ENCODE measurements at regions not wholly inside any gene's neighbourhood (a gene's known extent, or its start where the extent isn't known, plus 50 kb on each side); places are given as distances from the start of the nearest gene placed in this dataset.
A peak's percentile ranks its signal among the peaks of the same experiment; 100 is the strongest.

GRCh38 chr14:97077253-97077653, 280.1 kb downstream of the VRK1 start:
- Histone ChIP-seq H4K20me1 (ENCODE audit: insufficient read depth) (no peaks in the 10 kb centered on the region), H3K9ac (no peak overlapping the region), H3K9me2 (ENCODE audit: insufficient read depth) (no peaks in the 10 kb centered on the region), H3K9me3 (ENCODE audit: low read depth) (no peaks in the 10 kb centered on the region), H3K27ac (no peak overlapping the region), H3K36me3 (ENCODE audit: low read depth) (no peaks in the 10 kb centered on the region), H3K27me3 (replicated peaks; ENCODE audit: insufficient read depth) (no peaks in the 10 kb centered on the region), H3K4me1 (ENCODE audit: insufficient read depth) (no peaks in the 10 kb centered on the region), H3K79me2 (ENCODE audit: insufficient read depth) (no peaks in the 10 kb centered on the region), H3F3A (ENCODE audit: insufficient read depth) (no peaks in the 10 kb centered on the region), H3K4me2 (ENCODE audit: unreplicated experiment) (no peak overlapping the region), H2AFZ (no peak overlapping the region), H3K4me3 (no peak overlapping the region)
- 38 to 39% methylated on average over 8 of the region's 8 CpGs for WGBS, 2 experiments (ENCODE audit: low coverage in 1 of 2, low lambda C conversion rate in 2 of 2, missing lambda C conversion rate in 2 of 2)
- peak; percentile 19 for DNase-seq
- in situ Hi-C loops (cut with MboI): no loop called here
- TF ChIP-seq EZH2phosphoT487 (IDR thresholded peaks at IDR 0.05; ENCODE audit: insufficient read depth, low read depth): no peak
- TF ChIP-seq EZH2 (IDR thresholded peaks at IDR 0.05; ENCODE audit: insufficient read depth, poor library complexity, severe bottlenecking): no peak

- H3K9me3 ChIP-seq (ENCODE audit: low read depth): no peaks in the 10 kb centered on the region
- H3K9ac ChIP-seq: no peak overlapping the region
- TF ChIP-seq EZH2phosphoT487 (IDR thresholded peaks at IDR 0.05; ENCODE audit: insufficient read depth, low read depth) (no peak), EZH2 (IDR thresholded peaks at IDR 0.05; ENCODE audit: insufficient read depth, poor library complexity, severe bottlenecking) (no peak)
- no peak overlapping the region for H3K4me3 ChIP-seq
- H4K20me1 ChIP-seq (ENCODE audit: insufficient read depth): no peaks in the 10 kb centered on the region
- H3K9me2 ChIP-seq (ENCODE audit: insufficient read depth): no peaks in the 10 kb centered on the region
- no peaks in the 10 kb centered on the region for H3K79me2 ChIP-seq (ENCODE audit: insufficient read depth)
- no peaks in the 10 kb centered on the region for H3F3A ChIP-seq (ENCODE audit: insufficient read depth)
- in situ Hi-C loops (cut with MboI): no loop called here
- WGBS, 2 experiments (ENCODE audit: low coverage in 1 of 2, low lambda C conversion rate in 2 of 2, missing lambda C conversion rate in 2 of 2): 71 to 78% methylated on average over 4 of the region's 4 CpGs
- H3K4me1 ChIP-seq (ENCODE audit: insufficient read depth): no peaks in the 10 kb centered on the region
- DNase-seq: no peak
- no peaks in the 10 kb centered on the region for H3K36me3 ChIP-seq (ENCODE audit: low read depth)
- no peak overlapping the region for H3K27ac ChIP-seq
- no peak overlapping the region for H3K4me2 ChIP-seq (ENCODE audit: unreplicated experiment)
- H2AFZ ChIP-seq: no peak overlapping the region
- no peaks in the 10 kb centered on the region for H3K27me3 ChIP-seq (replicated peaks; ENCODE audit: insufficient read depth)
Measured at GRCh38 chr14:97077687-97078086, 280.5 kb downstream of the VRK1 start.

GRCh38 chr14:97080991-97081390, 283.8 kb downstream of the VRK1 start:
- TF ChIP-seq EZH2 (IDR thresholded peaks at IDR 0.05; ENCODE audit: insufficient read depth, poor library complexity, severe bottlenecking) (no peak), EZH2phosphoT487 (IDR thresholded peaks at IDR 0.05; ENCODE audit: insufficient read depth, low read depth) (no peak)
- DNase-seq: no peak
- no peaks in the 10 kb centered on the region for H3K9me3 ChIP-seq (ENCODE audit: low read depth)
- H3K79me2 ChIP-seq (ENCODE audit: insufficient read depth): no peaks in the 10 kb centered on the region
- H3K36me3 ChIP-seq (ENCODE audit: low read depth): no peaks in the 10 kb centered on the region
- H3F3A ChIP-seq (ENCODE audit: insufficient read depth): no peaks in the 10 kb centered on the region
- in situ Hi-C loops (cut with MboI): no loop called here
- no peak overlapping the region for H3K9ac ChIP-seq
- H3K9me2 ChIP-seq (ENCODE audit: insufficient read depth): no peaks in the 10 kb centered on the region
- H3K4me2 ChIP-seq (ENCODE audit: unreplicated experiment): no peak overlapping the region
- H3K4me1 ChIP-seq (ENCODE audit: insufficient read depth): no peaks in the 10 kb centered on the region
- no peaks in the 10 kb centered on the region for H4K20me1 ChIP-seq (ENCODE audit: insufficient read depth)
- no peak overlapping the region for H3K27ac ChIP-seq
- no peak overlapping the region for H3K4me3 ChIP-seq
- no peak overlapping the region for H2AFZ ChIP-seq
- WGBS, 2 experiments (ENCODE audit: low coverage in 1 of 2, low lambda C conversion rate in 2 of 2, missing lambda C conversion rate in 2 of 2): 34 to 36% methylated on average over 2 of the region's 2 CpGs
- H3K27me3 ChIP-seq (replicated peaks; ENCODE audit: insufficient read depth): no peaks in the 10 kb centered on the region

GRCh38 chr14:97095269-97095668, 298.1 kb downstream of the VRK1 start:
- no peak for DNase-seq
- 27 to 31% methylated on average over 5 of the region's 5 CpGs for WGBS, 2 experiments (ENCODE audit: low coverage in 1 of 2, low lambda C conversion rate in 2 of 2, missing lambda C conversion rate in 2 of 2)

GRCh38 chr14:97097296-97097695, 300.1 kb downstream of the VRK1 start:
- H3F3A ChIP-seq (ENCODE audit: insufficient read depth): no peaks in the 10 kb centered on the region
- no peak overlapping the region for H3K9ac ChIP-seq
- DNase-seq: no peak
- H4K20me1 ChIP-seq (ENCODE audit: insufficient read depth): no peaks in the 10 kb centered on the region
- H3K4me3 ChIP-seq: no peak overlapping the region
- H3K27me3 ChIP-seq (replicated peaks; ENCODE audit: insufficient read depth): no peaks in the 10 kb centered on the region
- no peaks in the 10 kb centered on the region for H3K9me3 ChIP-seq (ENCODE audit: low read depth)
- 0 to 4% methylated on average over 3 of the region's 3 CpGs for WGBS, 2 experiments (ENCODE audit: low coverage in 1 of 2, low lambda C conversion rate in 2 of 2, missing lambda C conversion rate in 2 of 2)
- no peaks in the 10 kb centered on the region for H3K36me3 ChIP-seq (ENCODE audit: low read depth)
- no peak for TF ChIP-seq EZH2 (IDR thresholded peaks at IDR 0.05; ENCODE audit: insufficient read depth, poor library complexity, severe bottlenecking)
- in situ Hi-C loops (cut with MboI): no loop called here
- no peaks in the 10 kb centered on the region for H3K9me2 ChIP-seq (ENCODE audit: insufficient read depth)
- no peaks in the 10 kb centered on the region for H3K4me1 ChIP-seq (ENCODE audit: insufficient read depth)
- H3K27ac ChIP-seq: no peak overlapping the region
- H3K79me2 ChIP-seq (ENCODE audit: insufficient read depth): no peaks in the 10 kb centered on the region
- H2AFZ ChIP-seq: no peak overlapping the region
- no peak overlapping the region for H3K4me2 ChIP-seq (ENCODE audit: unreplicated experiment)

More at GRCh38 chr14:97095269-97095668, 298.1 kb downstream of the VRK1 start:
- Histone ChIP-seq H3K9ac (no peak overlapping the region), H4K20me1 (ENCODE audit: insufficient read depth) (no peaks in the 10 kb centered on the region), H3K27ac (no peak overlapping the region), H3F3A (ENCODE audit: insufficient read depth) (no peaks in the 10 kb centered on the region), H3K79me2 (ENCODE audit: insufficient read depth) (no peaks in the 10 kb centered on the region), H3K9me2 (ENCODE audit: insufficient read depth) (no peaks in the 10 kb centered on the region), H3K27me3 (replicated peaks; ENCODE audit: insufficient read depth) (no peaks in the 10 kb centered on the region), H3K36me3 (ENCODE audit: low read depth) (no peaks in the 10 kb centered on the region), H3K9me3 (ENCODE audit: low read depth) (no peaks in the 10 kb centered on the region), H3K4me3 (no peak overlapping the region), H3K4me2 (ENCODE audit: unreplicated experiment) (no peak overlapping the region), H3K4me1 (ENCODE audit: insufficient read depth) (no peaks in the 10 kb centered on the region), H2AFZ (no peak overlapping the region)
- in situ Hi-C loops (cut with MboI): no loop called here
- no peak for TF ChIP-seq EZH2phosphoT487 (IDR thresholded peaks at IDR 0.05; ENCODE audit: insufficient read depth, low read depth)
- TF ChIP-seq EZH2 (IDR thresholded peaks at IDR 0.05; ENCODE audit: insufficient read depth, poor library complexity, severe bottlenecking): no peak

Measured in GM23248 (cell line).